GM06990 (cell line): ENCODE measurements at regions not wholly inside any gene's neighbourhood (a gene's known extent, or its start where the extent isn't known, plus 50 kb on each side); places are given as distances from the start of the nearest gene placed in this dataset.

Experiments
- DNase-seq: peaks from one replicate; pipeline ENCODE4 v3.0.0-alpha.2; 2011; ENCODE audit not compliant: insufficient read length; ENCODE audit errors: extremely low read depth
- H3K27me3 ChIP-seq: replicated peaks from 2 replicates; pipeline ENCODE4 v1.6.0; 2011; ENCODE audit warnings: low read length; ENCODE audit not compliant: control insufficient read depth, insufficient read depth
- H3K36me3 ChIP-seq: 2 replicates; pipeline ENCODE4 v1.5.1; 2011; ENCODE audit warnings: low read length; ENCODE audit not compliant: control insufficient read depth, insufficient read depth
- H3K4me3 ChIP-seq: replicated peaks from 2 replicates; pipeline ENCODE4 v1.5.1; 2011; ENCODE audit warnings: low read depth, mild to moderate bottlenecking, control low read depth, low read length
- CTCF ChIP-seq: IDR thresholded peaks from 2 replicates; pipeline ENCODE4 v1.5.1; 2011; ENCODE audit warnings: low read length, control low read depth, mild to moderate bottlenecking, inconsistent platforms; ENCODE audit not compliant: insufficient read depth, poor library complexity, severe bottlenecking

GRCh38 chrX:140065961-140066662, 100.8 kb upstream of the CXorf66 start:
- Histone ChIP-seq H3K4me3 (no peak overlapping the region), H3K27me3 (no peaks in the 10 kb centered on the region), H3K36me3 (no peaks in the 10 kb centered on the region)
- no peak for TF ChIP-seq CTCF
- no peak for DNase-seq

GRCh38 chrX:140064993-140065392, 99.7 kb upstream of the CXorf66 start:
- no peaks in the 10 kb centered on the region for H3K27me3 ChIP-seq
- DNase-seq = no peak
- H3K4me3 ChIP-seq = no peak overlapping the region
- TF ChIP-seq CTCF = no peak
- no peaks in the 10 kb centered on the region for H3K36me3 ChIP-seq

GRCh38 chrX:140057001-140057411, 91.7 kb upstream of the CXorf66 start:
- Histone ChIP-seq H3K36me3 (no peaks in the 10 kb centered on the region), H3K4me3 (no peak overlapping the region), H3K27me3 (no peaks in the 10 kb centered on the region)
- peak; percentile 97 for TF ChIP-seq CTCF
- DNase-seq = peak; percentile 8

- Histone ChIP-seq H3K4me3 (no peak overlapping the region), H3K36me3 (no peaks in the 10 kb centered on the region), H3K27me3 (no peaks in the 10 kb centered on the region)
- DNase-seq = no peak
- no peak for TF ChIP-seq CTCF
Observed at GRCh38 chrX:140053846-140054245, 88.5 kb upstream of the CXorf66 start.

DNA sequence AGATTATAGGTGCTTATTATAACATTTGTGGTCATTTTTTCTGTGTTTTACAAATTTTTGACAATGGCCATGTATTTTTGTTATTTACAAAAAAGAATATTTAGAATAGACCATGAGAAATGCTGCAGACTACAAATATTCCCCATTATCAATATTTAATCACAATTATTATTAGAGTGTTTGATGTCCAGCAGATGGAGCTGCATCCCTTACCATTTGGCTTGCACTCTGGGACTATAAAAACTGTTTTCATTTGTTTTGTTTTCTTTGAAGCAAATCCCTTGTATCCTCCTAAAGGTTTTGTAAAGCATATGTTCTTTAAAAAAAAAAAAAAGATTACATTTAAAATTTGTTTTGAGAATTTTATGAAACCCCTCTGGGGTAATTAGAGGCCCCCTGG, 85.6 kb upstream of the CXorf66 start:
- DNase-seq = no peak
- peak; percentile 40 for TF ChIP-seq CTCF
- Histone ChIP-seq H3K36me3 (no peaks in the 10 kb centered on the region), H3K4me3 (no peak overlapping the region), H3K27me3 (no peaks in the 10 kb centered on the region)

GRCh38 chrX:140040386-140040785, 75.1 kb upstream of the CXorf66 start:
- H3K4me3 ChIP-seq = no peak overlapping the region
- no peaks in the 10 kb centered on the region for H3K36me3 ChIP-seq
- DNase-seq = no peak
- H3K27me3 ChIP-seq = no peaks in the 10 kb centered on the region
- TF ChIP-seq CTCF = no peak
